Suprapubic skin (tissue), 4 donors: ENCODE measurements at regions not wholly inside any gene's neighbourhood (a gene's known extent, or its start where the extent isn't known, plus 50 kb on each side); places are given as distances from the start of the nearest gene placed in this dataset.

Experiments
- POLR2A ChIP-seq, 2 donors: fragments of 450-650 bp; IDR thresholded peaks; one replicate each; pipeline ENCODE4 v1.6.1; 2017; ENCODE audit warnings: antibody characterized with exemption in 2 of 2, mild to moderate bottlenecking in 2 of 2, moderate library complexity in 2 of 2
- POLR2AphosphoS5 ChIP-seq, 3 donors: sonication (generic); formaldehyde crosslinking; IDR thresholded peaks; one replicate each; pipeline ENCODE4 v1.6.1; 2017; ENCODE audit warnings: antibody characterized with exemption in 3 of 3
- TF ChIP-seq, protein P1 (sequence below), 2 donors: fragments of 200-600 bp in 1 of 2; fragments of 450-650 bp in 1 of 2; sonication (generic) in 1 of 2; IDR thresholded peaks; one replicate each; pipeline ENCODE4 v1.5.1; 2016 to 2019; ENCODE audit warnings: antibody characterized with exemption in 2 of 2, mild to moderate bottlenecking in 1 of 2, moderate library complexity in 1 of 2

DNA sequence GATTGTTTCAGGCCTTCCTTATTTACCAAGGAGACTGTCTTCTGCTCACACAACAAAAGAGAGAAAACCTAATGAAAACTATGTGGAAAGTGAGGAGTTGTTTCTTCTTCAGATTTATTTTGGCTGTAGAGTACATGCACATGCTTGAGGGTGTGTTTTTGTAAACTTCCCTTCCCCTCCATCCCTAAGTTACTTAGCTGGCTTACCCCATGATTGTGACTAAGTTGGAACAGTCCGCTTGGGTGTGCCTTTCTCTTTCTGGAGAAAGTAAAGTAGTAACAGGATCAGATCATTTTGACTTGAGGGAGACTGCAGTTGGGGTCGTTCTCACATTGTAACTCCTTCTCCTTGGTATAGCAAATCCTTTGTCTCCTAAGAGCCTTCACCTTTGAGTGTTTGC lies 155.9 kb downstream of the RTL9 start:
- TF ChIP-seq, protein P1, sequence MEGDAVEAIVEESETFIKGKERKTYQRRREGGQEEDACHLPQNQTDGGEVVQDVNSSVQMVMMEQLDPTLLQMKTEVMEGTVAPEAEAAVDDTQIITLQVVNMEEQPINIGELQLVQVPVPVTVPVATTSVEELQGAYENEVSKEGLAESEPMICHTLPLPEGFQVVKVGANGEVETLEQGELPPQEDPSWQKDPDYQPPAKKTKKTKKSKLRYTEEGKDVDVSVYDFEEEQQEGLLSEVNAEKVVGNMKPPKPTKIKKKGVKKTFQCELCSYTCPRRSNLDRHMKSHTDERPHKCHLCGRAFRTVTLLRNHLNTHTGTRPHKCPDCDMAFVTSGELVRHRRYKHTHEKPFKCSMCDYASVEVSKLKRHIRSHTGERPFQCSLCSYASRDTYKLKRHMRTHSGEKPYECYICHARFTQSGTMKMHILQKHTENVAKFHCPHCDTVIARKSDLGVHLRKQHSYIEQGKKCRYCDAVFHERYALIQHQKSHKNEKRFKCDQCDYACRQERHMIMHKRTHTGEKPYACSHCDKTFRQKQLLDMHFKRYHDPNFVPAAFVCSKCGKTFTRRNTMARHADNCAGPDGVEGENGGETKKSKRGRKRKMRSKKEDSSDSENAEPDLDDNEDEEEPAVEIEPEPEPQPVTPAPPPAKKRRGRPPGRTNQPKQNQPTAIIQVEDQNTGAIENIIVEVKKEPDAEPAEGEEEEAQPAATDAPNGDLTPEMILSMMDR (IDR thresholded peaks at IDR 0.05), result no peak
- TF ChIP-seq POLR2AphosphoS5 (IDR thresholded peaks at IDR 0.05) (no peak), POLR2A (IDR thresholded peaks at IDR 0.05) (no peak)
